ENCODE measurements at regions not wholly inside any gene's neighbourhood (a gene's known extent, or its start where the extent isn't known, plus 50 kb on each side); places are given as distances from the start of the nearest gene placed in this dataset.
"Not testable (repeated sequence)": the region's sequence is repeated elsewhere in the genome, so short reads cannot be mapped to it uniquely, and the experiment has no call there.

DNA sequence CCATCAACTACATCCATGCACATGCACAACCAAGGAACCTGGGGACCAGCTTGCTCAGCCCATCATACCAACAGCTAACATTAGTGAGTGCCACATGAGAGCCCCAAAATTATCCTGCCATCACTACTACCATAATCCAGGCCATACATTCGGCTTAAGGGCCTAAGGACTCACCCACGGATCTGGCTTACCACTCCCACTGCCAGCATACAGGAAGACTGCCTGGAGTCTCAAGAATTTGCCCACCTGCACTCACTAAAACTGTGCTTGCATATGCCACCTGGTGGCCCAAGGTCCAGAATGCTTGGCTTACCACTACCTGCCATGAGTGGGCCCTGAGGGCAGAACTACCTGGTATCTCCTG lies 1562.9 kb upstream of the PRR20A start:
- H3K27ac ChIP-seq (ENCODE audit: low read length), result peak overlapping the region; percentile 25
- no peaks in the 10 kb centered on the region for H3K27me3 ChIP-seq (ENCODE audit: control insufficient read depth, insufficient read depth, low read length)
- peaks cover 25% of the 10 kb centered on the region for H3K36me3 ChIP-seq (ENCODE audit: control insufficient read depth, insufficient read depth, low read length)
- no peak for DNase-seq (ENCODE audit: low read depth, low spot score)
- no peaks in the 10 kb centered on the region for H3K9me3 ChIP-seq (ENCODE audit: control insufficient read depth, insufficient read depth, low read length)
- WGBS (ENCODE audit: insufficient coverage, insufficient read length), result no CpG with 5 or more reads among the region's 2 CpGs
- H3K4me3 ChIP-seq (ENCODE audit: low read length), result peak overlapping the region; percentile 33; the same call in 1 of the 2 replicates
- no peaks in the 10 kb centered on the region for H3K4me1 ChIP-seq (ENCODE audit: control insufficient read depth, insufficient read depth, low read length)

GRCh38 chr13:55582294-55582693 lies 1558.4 kb upstream of the PRR20A start:
- H3K27me3 ChIP-seq (ENCODE audit: control insufficient read depth, insufficient read depth, low read length); H3K27ac ChIP-seq (ENCODE audit: low read length); H3K4me1 ChIP-seq (ENCODE audit: control insufficient read depth, insufficient read depth, low read length); DNase-seq (ENCODE audit: low read depth, low spot score); H3K9me3 ChIP-seq (ENCODE audit: control insufficient read depth, insufficient read depth, low read length): not testable (repeated sequence)
- no CpG with 5 or more reads among the region's 4 CpGs for WGBS (ENCODE audit: insufficient coverage, insufficient read length)
- peak overlapping the region; percentile 73; the same call in 1 of the 2 replicates for H3K4me3 ChIP-seq (ENCODE audit: low read length)
- peaks cover 12% of the 10 kb centered on the region for H3K36me3 ChIP-seq (ENCODE audit: control insufficient read depth, insufficient read depth, low read length)

- Histone ChIP-seq H3K36me3 (ENCODE audit: control insufficient read depth, insufficient read depth, low read length) (peaks cover 4% of the 10 kb centered on the region; the same call in 1 of the 2 replicates), H3K27ac (ENCODE audit: low read length) (peak overlapping the region; percentile 73), H3K9me3 (ENCODE audit: control insufficient read depth, insufficient read depth, low read length) (no peaks in the 10 kb centered on the region), H3K27me3 (ENCODE audit: control insufficient read depth, insufficient read depth, low read length) (no peaks in the 10 kb centered on the region), H3K4me1 (ENCODE audit: control insufficient read depth, insufficient read depth, low read length) (no peaks in the 10 kb centered on the region; the same call in 1 of the 2 replicates), H3K4me3 (ENCODE audit: low read length) (no peak overlapping the region; the same call in 1 of the 2 replicates)
- DNase-seq (ENCODE audit: low read depth, low spot score), result no peak
- no CpG with 5 or more reads among the region's 6 CpGs for WGBS (ENCODE audit: insufficient coverage, insufficient read length)
These were observed 1556.6 kb upstream of the PRR20A start for GRCh38 chr13:55583953-55584593.

DNA sequence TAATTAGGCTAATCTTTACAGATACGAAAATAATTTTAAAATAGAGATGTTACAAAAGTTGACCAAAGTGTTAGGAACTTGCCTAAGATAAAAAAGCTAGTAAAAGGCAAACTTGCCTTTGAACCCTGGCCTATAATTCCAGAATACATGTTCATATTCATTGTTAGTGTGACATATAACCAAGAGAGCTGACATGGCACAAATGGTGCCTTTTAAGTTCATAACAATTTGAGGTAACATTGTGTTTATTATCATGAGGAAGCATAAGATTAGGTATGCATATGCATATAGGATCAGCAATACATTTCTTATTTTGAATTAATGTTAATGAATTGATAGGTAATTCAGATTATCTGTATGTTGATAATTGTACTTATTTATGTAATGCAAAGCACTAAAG lies 1537.9 kb upstream of the PRR20A start:
- H3K4me3 ChIP-seq (ENCODE audit: low read length), result no peak overlapping the region
- no peaks in the 10 kb centered on the region for H3K9me3 ChIP-seq (ENCODE audit: control insufficient read depth, insufficient read depth, low read length)
- H3K36me3 ChIP-seq (ENCODE audit: control insufficient read depth, insufficient read depth, low read length), result no peaks in the 10 kb centered on the region
- no peak for DNase-seq (ENCODE audit: low read depth, low spot score)
- WGBS (ENCODE audit: insufficient coverage, insufficient read length), result no CpG with 5 or more reads among the region's 1 CpG
- H3K4me1 ChIP-seq (ENCODE audit: control insufficient read depth, insufficient read depth, low read length), result peaks cover 1% of the 10 kb centered on the region; the same call in 1 of the 2 replicates
- no peaks in the 10 kb centered on the region for H3K27me3 ChIP-seq (ENCODE audit: control insufficient read depth, insufficient read depth, low read length)
- H3K27ac ChIP-seq (ENCODE audit: low read length), result no peak overlapping the region

DNA sequence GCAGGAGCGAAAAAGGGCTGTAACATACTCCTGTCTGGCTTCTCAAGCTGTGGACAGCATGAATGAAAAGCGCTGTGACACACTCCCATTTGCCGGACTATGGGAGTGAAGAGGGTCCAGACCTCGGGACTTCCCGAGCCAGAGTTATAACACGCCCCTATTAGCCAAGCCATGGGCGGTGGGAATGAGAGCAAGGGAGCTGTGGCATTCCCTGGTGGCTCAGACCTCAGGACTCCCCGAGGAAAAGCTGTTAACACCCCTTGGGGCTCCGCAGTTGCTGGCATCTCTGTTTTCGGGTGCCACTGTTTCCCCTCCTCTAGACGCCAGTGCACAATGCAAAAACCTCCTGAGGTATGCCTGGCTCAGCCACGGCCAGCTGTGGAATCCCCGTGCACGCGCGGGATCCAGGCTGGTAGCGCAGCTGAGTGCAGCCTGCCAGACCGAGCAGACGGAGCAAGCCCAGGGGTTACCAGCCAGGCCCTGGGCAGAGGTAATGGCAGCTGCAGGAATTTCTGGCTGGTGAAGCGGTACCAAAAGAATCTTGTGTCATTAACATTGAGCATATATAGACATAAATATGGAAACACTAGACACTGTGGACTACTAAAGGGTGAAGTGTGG lies 1534.6 kb upstream of the PRR20A start:
- Histone ChIP-seq H3K27ac (ENCODE audit: low read length) (no peak overlapping the region), H3K4me3 (ENCODE audit: low read length) (no peak overlapping the region), H3K36me3 (ENCODE audit: control insufficient read depth, insufficient read depth, low read length) (no peaks in the 10 kb centered on the region), H3K4me1 (ENCODE audit: control insufficient read depth, insufficient read depth, low read length) (peaks cover 1% of the 10 kb centered on the region; the same call in 1 of the 2 replicates), H3K9me3 (ENCODE audit: control insufficient read depth, insufficient read depth, low read length) (no peaks in the 10 kb centered on the region), H3K27me3 (ENCODE audit: control insufficient read depth, insufficient read depth, low read length) (no peaks in the 10 kb centered on the region)
- WGBS (ENCODE audit: insufficient coverage, insufficient read length), result no CpG with 5 or more reads among the region's 20 CpGs
- no peak for DNase-seq (ENCODE audit: low read depth, low spot score)

DNA sequence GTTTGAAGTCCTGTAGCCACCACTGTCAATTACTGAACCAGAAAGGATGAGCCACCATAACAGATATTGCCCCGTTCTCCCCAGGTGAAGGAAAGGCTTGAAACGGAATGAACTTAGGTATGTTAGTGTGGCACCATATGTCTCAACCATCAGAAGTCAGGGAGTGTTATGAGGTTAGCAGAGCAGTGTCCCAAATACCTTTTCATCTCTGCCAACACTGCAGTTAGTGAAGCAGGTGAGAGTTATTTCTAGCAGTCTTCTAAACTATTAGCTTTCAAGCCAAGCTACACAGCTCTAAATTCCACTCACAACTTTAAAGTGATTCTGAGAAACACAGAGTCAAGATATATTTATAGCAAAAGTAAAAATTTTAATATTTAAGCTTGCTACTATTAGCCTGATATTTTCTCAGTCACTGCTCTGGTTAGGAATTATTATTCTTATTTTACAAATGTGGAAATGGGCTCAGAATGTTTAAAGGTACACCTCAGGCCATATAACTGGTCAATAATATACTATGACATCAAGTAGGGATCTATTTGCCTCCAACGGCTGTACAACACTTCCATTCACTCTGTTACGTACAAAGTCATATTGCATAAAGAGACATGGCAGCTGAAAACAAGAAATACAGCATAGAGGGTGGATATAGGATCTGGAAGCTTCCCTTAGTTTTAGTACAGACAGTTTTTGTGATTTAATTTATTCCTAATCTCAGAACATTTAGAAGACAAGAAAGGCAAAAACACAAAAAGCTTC lies 1527.1 kb upstream of the PRR20A start:
- Histone ChIP-seq H3K4me3 (ENCODE audit: low read length) (no peak overlapping the region), H3K36me3 (ENCODE audit: control insufficient read depth, insufficient read depth, low read length) (no peaks in the 10 kb centered on the region), H3K27me3 (ENCODE audit: control insufficient read depth, insufficient read depth, low read length) (no peaks in the 10 kb centered on the region), H3K4me1 (ENCODE audit: control insufficient read depth, insufficient read depth, low read length) (no peaks in the 10 kb centered on the region), H3K9me3 (ENCODE audit: control insufficient read depth, insufficient read depth, low read length) (no peaks in the 10 kb centered on the region), H3K27ac (ENCODE audit: low read length) (no peak overlapping the region)
- no CpG with 5 or more reads among the region's 4 CpGs for WGBS (ENCODE audit: insufficient coverage, insufficient read length)
- no peak for DNase-seq (ENCODE audit: low read depth, low spot score)

- H3K4me3 ChIP-seq (ENCODE audit: low read length), result no peak overlapping the region
- H3K9me3 ChIP-seq (ENCODE audit: control insufficient read depth, insufficient read depth, low read length), result no peaks in the 10 kb centered on the region
- WGBS (ENCODE audit: insufficient coverage, insufficient read length), result no CpG with 5 or more reads among the region's 1 CpG
- no peak overlapping the region for H3K27ac ChIP-seq (ENCODE audit: low read length)
- no peaks in the 10 kb centered on the region for H3K36me3 ChIP-seq (ENCODE audit: control insufficient read depth, insufficient read depth, low read length)
- H3K4me1 ChIP-seq (ENCODE audit: control insufficient read depth, insufficient read depth, low read length), result no peaks in the 10 kb centered on the region
- DNase-seq (ENCODE audit: low read depth, low spot score), result no peak
- no peaks in the 10 kb centered on the region for H3K27me3 ChIP-seq (ENCODE audit: control insufficient read depth, insufficient read depth, low read length)
These were observed 1525.6 kb upstream of the PRR20A start for GRCh38 chr13:55615081-55615480.

DNA sequence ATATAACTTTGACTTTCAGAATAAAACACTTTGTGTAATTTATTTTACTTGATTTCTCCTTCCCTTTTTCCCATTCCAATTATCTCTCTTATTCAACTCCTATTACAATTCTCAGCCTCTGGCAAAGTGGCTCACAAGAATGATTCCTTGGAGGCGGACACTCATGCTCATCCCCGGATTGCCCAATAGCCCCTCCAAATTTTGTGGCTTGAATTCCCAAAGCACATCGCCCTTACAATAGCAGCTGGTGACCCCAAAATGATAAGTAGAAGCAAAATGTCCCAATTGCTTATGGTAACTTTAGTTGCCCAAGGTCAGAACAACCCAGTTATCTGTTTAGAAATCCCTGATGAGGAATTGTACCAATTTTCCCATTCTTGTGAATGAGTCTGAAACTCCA lies 1523.5 kb upstream of the PRR20A start:
- H3K4me3 ChIP-seq (ENCODE audit: low read length), result no peak overlapping the region
- no peak for DNase-seq (ENCODE audit: low read depth, low spot score)
- no peaks in the 10 kb centered on the region for H3K9me3 ChIP-seq (ENCODE audit: control insufficient read depth, insufficient read depth, low read length)
- H3K27me3 ChIP-seq (ENCODE audit: control insufficient read depth, insufficient read depth, low read length), result no peaks in the 10 kb centered on the region
- no peaks in the 10 kb centered on the region for H3K4me1 ChIP-seq (ENCODE audit: control insufficient read depth, insufficient read depth, low read length)
- H3K36me3 ChIP-seq (ENCODE audit: control insufficient read depth, insufficient read depth, low read length), result no peaks in the 10 kb centered on the region
- no CpG with 5 or more reads among the region's 3 CpGs for WGBS (ENCODE audit: insufficient coverage, insufficient read length)
- no peak overlapping the region for H3K27ac ChIP-seq (ENCODE audit: low read length)

- Histone ChIP-seq H3K27me3 (ENCODE audit: control insufficient read depth, insufficient read depth, low read length) (no peaks in the 10 kb centered on the region), H3K27ac (ENCODE audit: low read length) (no peak overlapping the region), H3K9me3 (ENCODE audit: control insufficient read depth, insufficient read depth, low read length) (no peaks in the 10 kb centered on the region), H3K36me3 (ENCODE audit: control insufficient read depth, insufficient read depth, low read length) (no peaks in the 10 kb centered on the region), H3K4me1 (ENCODE audit: control insufficient read depth, insufficient read depth, low read length) (no peaks in the 10 kb centered on the region), H3K4me3 (ENCODE audit: low read length) (no peak overlapping the region)
- WGBS (ENCODE audit: insufficient coverage, insufficient read length), result no CpG with 5 or more reads among the region's 2 CpGs
- DNase-seq (ENCODE audit: low read depth, low spot score), result no peak
These were observed 1513.5 kb upstream of the PRR20A start for GRCh38 chr13:55627221-55627620.

GRCh38 chr13:55632402-55632801 lies 1508.3 kb upstream of the PRR20A start:
- no peak overlapping the region for H3K27ac ChIP-seq (ENCODE audit: low read length)
- H3K36me3 ChIP-seq (ENCODE audit: control insufficient read depth, insufficient read depth, low read length), result no peaks in the 10 kb centered on the region

More at GRCh38 chr13:55632402-55632801, 1508.3 kb upstream of the PRR20A start:
- Histone ChIP-seq H3K4me1 (ENCODE audit: control insufficient read depth, insufficient read depth, low read length) (no peaks in the 10 kb centered on the region), H3K9me3 (ENCODE audit: control insufficient read depth, insufficient read depth, low read length) (no peaks in the 10 kb centered on the region), H3K4me3 (ENCODE audit: low read length) (no peak overlapping the region), H3K27me3 (ENCODE audit: control insufficient read depth, insufficient read depth, low read length) (no peaks in the 10 kb centered on the region)
- no peak for DNase-seq (ENCODE audit: low read depth, low spot score)
